ENCODE measurements at regions not wholly inside any gene's neighbourhood (a gene's known extent, or its start where the extent isn't known, plus 50 kb on each side); places are given as distances from the start of the nearest gene placed in this dataset.

GRCh38 chr10:28849821-28850220 lies 172.5 kb downstream of the BAMBI start:
- FAIRE-seq: no peak
- DNase-seq (ENCODE audit: extremely low spot score, insufficient read length, low read depth): no peak

GRCh38 chr10:28850784-28851183 lies 173.5 kb downstream of the BAMBI start:
- no peak for FAIRE-seq
- DNase-seq (ENCODE audit: extremely low spot score, insufficient read length, low read depth): no peak

GRCh38 chr10:28853195-28853594 lies 175.9 kb downstream of the BAMBI start:
- DNase-seq (ENCODE audit: extremely low spot score, insufficient read length, low read depth): no peak
- no peak for FAIRE-seq

GRCh38 chr10:28857164-28857563 lies 179.8 kb downstream of the BAMBI start:
- FAIRE-seq: no peak
- no peak for DNase-seq (ENCODE audit: extremely low spot score, insufficient read length, low read depth)

- FAIRE-seq (no peak), DNase-seq (ENCODE audit: extremely low spot score, insufficient read length, low read depth) (no peak)
Measured at GRCh38 chr10:28858646-28859045, 181.3 kb downstream of the BAMBI start.

- no peak for FAIRE-seq
- no peak for DNase-seq (ENCODE audit: extremely low spot score, insufficient read length, low read depth)
Measured at GRCh38 chr10:28859791-28860190, 182.5 kb downstream of the BAMBI start.

GRCh38 chr10:28862219-28862618 lies 184.9 kb downstream of the BAMBI start:
- no peak for FAIRE-seq
- DNase-seq (ENCODE audit: extremely low spot score, insufficient read length, low read depth): no peak

- DNase-seq (ENCODE audit: extremely low spot score, insufficient read length, low read depth) (no peak), FAIRE-seq (no peak)
Measured at GRCh38 chr10:28869606-28870201, 192.4 kb downstream of the BAMBI start.

GRCh38 chr10:28871665-28872064 lies 194.3 kb downstream of the BAMBI start:
- no peak for DNase-seq (ENCODE audit: extremely low spot score, insufficient read length, low read depth)
- FAIRE-seq: no peak

GRCh38 chr10:28872587-28873165 lies 195.4 kb downstream of the BAMBI start:
- DNase-seq (ENCODE audit: extremely low spot score, insufficient read length, low read depth): no peak
- FAIRE-seq: no peak

- no peak for DNase-seq (ENCODE audit: extremely low spot score, insufficient read length, low read depth)
- FAIRE-seq: peak; percentile 75
Measured at GRCh38 chr10:28873540-28873939, 196.2 kb downstream of the BAMBI start.

- DNase-seq (ENCODE audit: extremely low spot score, insufficient read length, low read depth) (no peak), FAIRE-seq (no peak)
Measured at GRCh38 chr10:28874210-28874609, 196.9 kb downstream of the BAMBI start.

GRCh38 chr10:28875549-28876081 lies 198.3 kb downstream of the BAMBI start:
- no peak for DNase-seq (ENCODE audit: extremely low spot score, insufficient read length, low read depth)
- FAIRE-seq: no peak

GRCh38 chr10:28878236-28878970 lies 201.1 kb downstream of the BAMBI start:
- no peak for FAIRE-seq

GRCh38 chr10:28879246-28879645 lies 201.9 kb downstream of the BAMBI start:
- DNase-seq (ENCODE audit: extremely low spot score, insufficient read length, low read depth) (no peak), FAIRE-seq (no peak)

More at GRCh38 chr10:28878236-28878970, 201.1 kb downstream of the BAMBI start:
- DNase-seq (ENCODE audit: extremely low spot score, insufficient read length, low read depth): no peak

- FAIRE-seq (no peak), DNase-seq (ENCODE audit: extremely low spot score, insufficient read length, low read depth) (no peak)
Measured at GRCh38 chr10:28879875-28880682, 202.8 kb downstream of the BAMBI start.

- FAIRE-seq: no peak
- no peak for DNase-seq (ENCODE audit: extremely low spot score, insufficient read length, low read depth)
Measured at GRCh38 chr10:28880683-28880950, 203.3 kb downstream of the BAMBI start.

- FAIRE-seq (no peak), DNase-seq (ENCODE audit: extremely low spot score, insufficient read length, low read depth) (no peak)
Measured at GRCh38 chr10:28881171-28881882, 204.0 kb downstream of the BAMBI start.

GRCh38 chr10:28883741-28884423 lies 206.6 kb downstream of the BAMBI start:
- FAIRE-seq (no peak), DNase-seq (ENCODE audit: extremely low spot score, insufficient read length, low read depth) (no peak)
